HCT116 (cell line): ENCODE measurements at regions not wholly inside any gene's neighbourhood (a gene's known extent, or its start where the extent isn't known, plus 50 kb on each side); places are given as distances from the start of the nearest gene placed in this dataset.

Experiments
- ATAC-seq: fragments of 200-7000 bp; cut with Tn5 transposase; 2 replicates; pipeline ENCODE4 v1.9.1; 2020; ENCODE audit warnings: mild to moderate bottlenecking, moderate library complexity
- BruUV-seq: library from RNA; stranded (reverse); fragments of 400-500 nt; replicated peaks from 2 replicates; lab custom pipeline; 2021; lab: Mats Ljungman, UMichigan
- CTCF ChIA-PET: fragments of 300-600 bp; sonication (Branson Sonifier 250); formaldehyde crosslinking; loops from one replicate; lab custom pipeline; 2021; ENCODE audit warnings: antibody characterized with exemption; lab: Charles Lee
- POLR2A ChIA-PET: fragments of 300-600, 350-600 bp; sonication (Branson Sonifier 250); formaldehyde crosslinking; loops from one replicate; lab custom pipeline; 2021; ENCODE audit warnings: antibody characterized with exemption; lab: Charles Lee
- RAD21 ChIA-PET, 2 experiments: fragments of 300-600 bp; sonication (Branson Sonifier 250); formaldehyde crosslinking; loops; one replicate each; lab custom pipeline; 2023; ENCODE audit warnings: low total read pairs in 2 of 2; ENCODE audit not compliant: uncharacterized antibody in 2 of 2, unreplicated experiment in 2 of 2, low non-redundant PET in 1 of 2; lab: Charles Lee
- DNase-seq: peaks from one replicate; pipeline ENCODE4 v3.0.0-alpha.2; 2010; ENCODE audit warnings: low read depth, low spot score
- H2AFZ ChIP-seq: fragments of 200-600 bp; shearing (Covaris generic), sonication (generic); 2 replicates; pipeline ENCODE4 v1.6.1; 2017; ENCODE audit warnings: low read depth, mixed run types, mixed read lengths, antibody characterized with exemption, low read length; ENCODE audit not compliant: poor library complexity, severe bottlenecking
- H3K27ac ChIP-seq: 2 replicates; pipeline ENCODE4 v1.5.1; 2012; ENCODE audit warnings: low read depth, low read length
- H3K27me3 ChIP-seq: fragments of 200-600 bp; sonication (generic); 2 replicates; pipeline ENCODE4 v1.6.1; 2016; ENCODE audit warnings: mixed run types, low read length, mixed read lengths; ENCODE audit not compliant: insufficient read depth
- H3K36me3 ChIP-seq, 2 experiments: fragments of 200-500 bp in 1 of 2; fragments of 200-600 bp in 1 of 2; sonication (Bioruptor generic) in 1 of 2; sonication (generic) in 1 of 2; 2 replicates each; pipeline versions ENCODE4 v1.5.1 to v1.6.1; 2014 to 2016; ENCODE audit warnings: low read length in 2 of 2, inconsistent platforms in 1 of 2, mixed read lengths in 1 of 2, mixed run types in 1 of 2; ENCODE audit not compliant: insufficient read depth in 2 of 2, control insufficient read depth in 1 of 2
- H3K4me1 ChIP-seq, 2 experiments: fragments of 200-600 bp in 1 of 2; sonication (generic) in 1 of 2; 2 replicates each; pipeline versions ENCODE4 v1.5.1 to v1.6.1; 2012 to 2017; ENCODE audit warnings: low read length in 2 of 2, inconsistent platforms in 1 of 2, mild to moderate bottlenecking in 1 of 2, mixed read lengths in 1 of 2, mixed run types in 1 of 2, moderate library complexity in 1 of 2; ENCODE audit not compliant: insufficient read depth in 2 of 2, control insufficient read depth in 1 of 2
- H3K4me2 ChIP-seq: fragments of 200-600 bp; sonication (generic); 2 replicates; pipeline ENCODE4 v1.6.1; 2017; ENCODE audit warnings: mixed run types, low read length, mixed read lengths
- H3K4me3 ChIP-seq, 2 experiments: fragments of 200-600 bp in 1 of 2; sonication (generic) in 1 of 2; replicated peaks in 1 of 2; 2 replicates each; pipeline ENCODE4 v1.5.1; 2011 to 2016; ENCODE audit warnings: low read length in 2 of 2, control low read depth in 1 of 2, low read depth in 1 of 2, mild to moderate bottlenecking in 1 of 2, mixed read lengths in 1 of 2, mixed run types in 1 of 2
- H3K79me2 ChIP-seq: fragments of 200-600 bp; sonication (generic); 2 replicates; pipeline ENCODE4 v1.6.1; 2017; ENCODE audit warnings: mild to moderate bottlenecking, mixed run types, low read length, moderate library complexity, mixed read lengths; ENCODE audit not compliant: insufficient read depth
- H3K9ac ChIP-seq: fragments of 200-600 bp; sonication (generic); 2 replicates; pipeline ENCODE4 v1.6.1; 2016; ENCODE audit warnings: low read length, mixed read lengths
- H3K9me2 ChIP-seq: fragments of 200-600 bp; sonication (generic), shearing (Covaris generic); 2 replicates; pipeline ENCODE4 v1.6.1; 2017; ENCODE audit warnings: mixed run types, mild to moderate bottlenecking, moderate library complexity; ENCODE audit not compliant: insufficient read depth
- H3K9me3 ChIP-seq, 2 experiments: fragments of 200-500 bp in 1 of 2; fragments of 200-600 bp in 1 of 2; sonication (Bioruptor generic) in 1 of 2; sonication (generic) in 1 of 2; 2 replicates each; pipeline ENCODE4 v1.6.1; 2014 to 2017; ENCODE audit warnings: low read length in 2 of 2, mixed read lengths in 2 of 2, inconsistent platforms in 1 of 2, low read depth in 1 of 2, mild to moderate bottlenecking in 1 of 2, mixed run types in 1 of 2, moderate library complexity in 1 of 2; ENCODE audit not compliant: control insufficient read depth in 1 of 2, insufficient read depth in 1 of 2
- H4K20me1 ChIP-seq: fragments of 200-600 bp; sonication (generic), shearing (Covaris generic); 2 replicates; pipeline ENCODE4 v1.6.1; 2017; ENCODE audit warnings: mixed run types, mild to moderate bottlenecking, moderate library complexity; ENCODE audit not compliant: insufficient read depth
- CBX3 ChIP-seq: IDR thresholded peaks from 2 replicates; pipeline ENCODE4 v1.6.1; 2012; ENCODE audit warnings: low read depth
- CEBPB ChIP-seq: IDR thresholded peaks from 2 replicates; pipeline ENCODE4 v1.6.1; 2012; ENCODE audit warnings: low read depth
- CTCF ChIP-seq, 3 experiments: fragments of 200-600 bp in 1 of 3; sonication (generic) in 1 of 3; IDR thresholded peaks in 2 of 3; conservative IDR thresholded peaks in 1 of 3; 2 replicates each; pipeline ENCODE4 v1.5.1; 2012 to 2017; ENCODE audit warnings: low read depth in 2 of 3, low read length in 2 of 3, antibody characterized with exemption in 1 of 3, borderline replicate concordance in 1 of 3, control low read depth in 1 of 3, mild to moderate bottlenecking in 1 of 3, mixed read lengths in 1 of 3, mixed run types in 1 of 3, moderate library complexity in 1 of 3; ENCODE audit not compliant: insufficient read depth in 1 of 3
- EGR1 ChIP-seq: IDR thresholded peaks from 2 replicates; pipeline ENCODE4 v1.6.1; 2012; ENCODE audit warnings: low read depth
- ELF1 ChIP-seq: IDR thresholded peaks from 2 replicates; pipeline ENCODE4 v1.6.1; 2012; ENCODE audit warnings: low read depth, borderline replicate concordance
- EZH2 ChIP-seq: fragments of 200-600 bp; sonication (generic); IDR thresholded peaks from 2 replicates; pipeline ENCODE4 v1.6.1; 2017; ENCODE audit warnings: antibody characterized with exemption, mixed run types
- EZH2phosphoT487 ChIP-seq: fragments of 200-600 bp; IDR thresholded peaks from 2 replicates; pipeline ENCODE4 v1.6.1; 2018; ENCODE audit warnings: antibody characterized with exemption, borderline replicate concordance
- FOSL1 ChIP-seq: IDR thresholded peaks from 2 replicates; pipeline ENCODE4 v1.6.1; 2012; ENCODE audit warnings: low read depth
- JUND ChIP-seq: IDR thresholded peaks from 2 replicates; pipeline ENCODE4 v1.6.1; 2012
- MAX ChIP-seq: IDR thresholded peaks from 2 replicates; pipeline ENCODE4 v1.6.1; 2012
- POLR2A ChIP-seq: IDR thresholded peaks from 2 replicates; pipeline ENCODE4 v1.7.0; 2011; ENCODE audit warnings: borderline replicate concordance; ENCODE audit not compliant: insufficient read depth, insufficient read length; ENCODE audit errors: extremely low read depth
- POLR2AphosphoS5 ChIP-seq: IDR thresholded peaks from 2 replicates; pipeline ENCODE4 v1.6.1; 2011; ENCODE audit warnings: mild to moderate bottlenecking, low read depth, low read length, moderate library complexity
- RAD21 ChIP-seq: IDR thresholded peaks from 2 replicates; pipeline ENCODE4 v1.6.1; 2012; ENCODE audit warnings: low read depth, mild to moderate bottlenecking
- SIN3A ChIP-seq: IDR thresholded peaks from 2 replicates; pipeline ENCODE4 v1.6.1; 2012; ENCODE audit warnings: low read depth
- SRF ChIP-seq: IDR thresholded peaks from 2 replicates; pipeline ENCODE4 v1.6.1; 2012; ENCODE audit warnings: low read depth
- TCF7L2 ChIP-seq: IDR thresholded peaks from 2 replicates; pipeline ENCODE4 v1.7.0; 2011; ENCODE audit warnings: borderline replicate concordance, inconsistent platforms; ENCODE audit not compliant: insufficient read depth, insufficient read length; ENCODE audit errors: extremely low read depth
- YY1 ChIP-seq: IDR thresholded peaks from 2 replicates; pipeline ENCODE4 v1.6.1; 2011; ENCODE audit warnings: low read length, low read depth, moderate library complexity, mild to moderate bottlenecking; ENCODE audit not compliant: insufficient replicate concordance; ENCODE audit errors: extremely low read depth
- ZNF274 ChIP-seq: fragments of 200-500 bp; sonication (Bioruptor generic); IDR thresholded peaks from 2 replicates; pipeline ENCODE4 v1.6.1; 2014; ENCODE audit warnings: mild to moderate bottlenecking, low read depth, low read length, inconsistent platforms
- intact Hi-C: fragments of 100-400 bp; cut with micrococcal nuclease; formaldehyde crosslinking; loops from 2 replicates; pipeline ENCODE4 v1.10.0; 2022
- TF ChIP-seq, protein P1 (sequence below): IDR thresholded peaks from 2 replicates; pipeline ENCODE4 v1.6.1; 2012; ENCODE audit warnings: low read depth

- Histone ChIP-seq H3K4me2 (no peak overlapping the region), H3K9ac (no peak overlapping the region), H3K4me1 (no peaks in the 10 kb centered on the region), H3K4me3 (no peak overlapping the region), H4K20me1 (no peaks in the 10 kb centered on the region), H3K27ac (no peak overlapping the region), H2AFZ (no peak overlapping the region), H3K36me3 (no peaks in the 10 kb centered on the region), H3K9me3 (no peaks in the 10 kb centered on the region), H3K27me3 (peaks cover 3% of the 10 kb centered on the region; the same call in 1 of the 2 replicates), H3K79me2 (no peaks in the 10 kb centered on the region), H3K9me2 (no peaks in the 10 kb centered on the region)
- RAD21 ChIA-PET: interaction anchor here (0.6 kb wide), 2 partner anchors 1132 to 1405 kb away, joined by 3 read pairs; no protein-coding TSS in a partner anchor
- DNase-seq (no peak), ATAC-seq (no peak)
- intact Hi-C loops: loop anchor here (1.0 to 10.0 kb wide), 4 partner anchors 370 to 1921 kb away; no protein-coding TSS in a partner anchor
- TF ChIP-seq, protein P1, sequence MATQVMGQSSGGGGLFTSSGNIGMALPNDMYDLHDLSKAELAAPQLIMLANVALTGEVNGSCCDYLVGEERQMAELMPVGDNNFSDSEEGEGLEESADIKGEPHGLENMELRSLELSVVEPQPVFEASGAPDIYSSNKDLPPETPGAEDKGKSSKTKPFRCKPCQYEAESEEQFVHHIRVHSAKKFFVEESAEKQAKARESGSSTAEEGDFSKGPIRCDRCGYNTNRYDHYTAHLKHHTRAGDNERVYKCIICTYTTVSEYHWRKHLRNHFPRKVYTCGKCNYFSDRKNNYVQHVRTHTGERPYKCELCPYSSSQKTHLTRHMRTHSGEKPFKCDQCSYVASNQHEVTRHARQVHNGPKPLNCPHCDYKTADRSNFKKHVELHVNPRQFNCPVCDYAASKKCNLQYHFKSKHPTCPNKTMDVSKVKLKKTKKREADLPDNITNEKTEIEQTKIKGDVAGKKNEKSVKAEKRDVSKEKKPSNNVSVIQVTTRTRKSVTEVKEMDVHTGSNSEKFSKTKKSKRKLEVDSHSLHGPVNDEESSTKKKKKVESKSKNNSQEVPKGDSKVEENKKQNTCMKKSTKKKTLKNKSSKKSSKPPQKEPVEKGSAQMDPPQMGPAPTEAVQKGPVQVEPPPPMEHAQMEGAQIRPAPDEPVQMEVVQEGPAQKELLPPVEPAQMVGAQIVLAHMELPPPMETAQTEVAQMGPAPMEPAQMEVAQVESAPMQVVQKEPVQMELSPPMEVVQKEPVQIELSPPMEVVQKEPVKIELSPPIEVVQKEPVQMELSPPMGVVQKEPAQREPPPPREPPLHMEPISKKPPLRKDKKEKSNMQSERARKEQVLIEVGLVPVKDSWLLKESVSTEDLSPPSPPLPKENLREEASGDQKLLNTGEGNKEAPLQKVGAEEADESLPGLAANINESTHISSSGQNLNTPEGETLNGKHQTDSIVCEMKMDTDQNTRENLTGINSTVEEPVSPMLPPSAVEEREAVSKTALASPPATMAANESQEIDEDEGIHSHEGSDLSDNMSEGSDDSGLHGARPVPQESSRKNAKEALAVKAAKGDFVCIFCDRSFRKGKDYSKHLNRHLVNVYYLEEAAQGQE: no peak
- TF ChIP-seq POLR2A: no peak
- TF ChIP-seq TCF7L2: no peak
- TF ChIP-seq YY1: no peak
- no peak for TF ChIP-seq EZH2phosphoT487
- TF ChIP-seq RAD21: no peak
- TF ChIP-seq JUND: no peak
- no peak for TF ChIP-seq ZNF274
- no peak for TF ChIP-seq MAX
- no peak for TF ChIP-seq SRF
- TF ChIP-seq POLR2AphosphoS5: no peak
- TF ChIP-seq EGR1: no peak
- no peak for TF ChIP-seq FOSL1
- no peak for TF ChIP-seq CEBPB
- no peak for TF ChIP-seq ELF1
- TF ChIP-seq EZH2: no peak
- TF ChIP-seq CTCF (IDR thresholded peaks at IDR 0.05 in 2 of 3, conservative IDR thresholded peaks at IDR 0.05 in 1 of 3; ENCODE audit: borderline replicate concordance in 1 of 3, insufficient read depth in 1 of 3, low read depth in 2 of 3, low read length in 2 of 3): no peak
- TF ChIP-seq SIN3A: no peak
- no peak for TF ChIP-seq CBX3
- POLR2A ChIA-PET: no interaction called here
- no TSS peak for BruUV-seq
- CTCF ChIA-PET: no interaction called here
Measured at GRCh38 chr2:137837830-137838229, 126.4 kb upstream of the HNMT start.
